IMR-90 (cell line): ENCODE measurements at regions not wholly inside any gene's neighbourhood (a gene's known extent, or its start where the extent isn't known, plus 50 kb on each side); places are given as distances from the start of the nearest gene placed in this dataset.

Experiments used
- ATAC-seq: fragments of 200-7000 bp; cut with Tn5 transposase; 2 replicates; pipeline ENCODE4 v1.9.1; 2020; ENCODE audit warnings: low read depth, mild to moderate bottlenecking, moderate library complexity
- BruUV-seq: library from RNA; stranded (reverse); fragments of 400-500 nt; replicated peaks from 2 replicates; lab custom pipeline; 2021; lab: Mats Ljungman, UMichigan
- CTCF ChIA-PET: fragments of 300-600 bp; formaldehyde crosslinking; extraction: SDS; loops from one replicate; lab custom pipeline; 2021; ENCODE audit warnings: antibody characterized with exemption; lab: Yijun Ruan, JAX
- POLR2A ChIA-PET: fragments of 300-600 bp; sonication (Branson Sonifier 250); formaldehyde crosslinking; loops from one replicate; lab custom pipeline; 2022; ENCODE audit warnings: antibody characterized with exemption; ENCODE audit not compliant: unreplicated experiment; lab: Charles Lee
- DNase-seq: peaks from one replicate; pipeline ENCODE4 v3.0.0; 2013
- H2AFZ ChIP-seq: replicated peaks from 2 replicates; pipeline ENCODE3; 2013; ENCODE audit warnings: low read length, mild to moderate bottlenecking; ENCODE audit not compliant: poor library complexity
- H2AK5ac ChIP-seq: 2 replicates; pipeline ENCODE4 v1.6.1; 2013; ENCODE audit warnings: low read depth, low read length, inconsistent platforms
- H2AK9ac ChIP-seq: replicated peaks from 2 replicates; pipeline ENCODE3; 2013; ENCODE audit warnings: mild to moderate bottlenecking, low read depth, low read length, moderate library complexity; ENCODE audit not compliant: poor library complexity
- H2BK120ac ChIP-seq: 2 replicates; pipeline ENCODE4 v1.6.1; 2013; ENCODE audit warnings: low read depth, low read length, inconsistent platforms
- H2BK15ac ChIP-seq: 3 replicates; pipeline ENCODE4 v1.6.1; 2013; ENCODE audit warnings: low read depth, low read length, inconsistent platforms
- H2BK20ac ChIP-seq: 2 replicates; pipeline ENCODE4 v1.6.1; 2013; ENCODE audit warnings: low read depth, mild to moderate bottlenecking, inconsistent platforms, low read length, moderate library complexity
- H2BK5ac ChIP-seq: 2 replicates; pipeline ENCODE4 v1.6.1; 2013; ENCODE audit warnings: mild to moderate bottlenecking, low read depth, low read length, inconsistent platforms; ENCODE audit not compliant: poor library complexity, severe bottlenecking
- H3K14ac ChIP-seq: replicated peaks from 2 replicates; pipeline ENCODE4 v1.6.1; 2013; ENCODE audit warnings: low read depth, low read length, inconsistent platforms
- H3K18ac ChIP-seq: 2 replicates; pipeline ENCODE4 v1.6.1; 2013; ENCODE audit warnings: low read depth, low read length, control low read depth
- H3K23ac ChIP-seq: 2 replicates; pipeline ENCODE4 v1.6.1; 2013; ENCODE audit warnings: low read depth, low read length, inconsistent platforms
- H3K27ac ChIP-seq: 2 replicates; pipeline ENCODE4 v1.5.1; 2013; ENCODE audit warnings: mild to moderate bottlenecking, control low read depth, low read length; ENCODE audit not compliant: insufficient read depth
- H3K27me3 ChIP-seq: 2 replicates; pipeline ENCODE4 v1.6.1; 2013; ENCODE audit warnings: low read length; ENCODE audit not compliant: control insufficient read depth, insufficient read depth
- H3K36me3 ChIP-seq: 2 replicates; pipeline ENCODE4 v1.6.1; 2013; ENCODE audit warnings: low read length, mixed read lengths; ENCODE audit not compliant: control insufficient read depth, insufficient read depth
- H3K4ac ChIP-seq: 2 replicates; pipeline ENCODE4 v1.6.1; 2013; ENCODE audit warnings: low read depth, low read length, inconsistent platforms
- H3K4me1 ChIP-seq: 2 replicates; pipeline ENCODE4 v1.6.1; 2013; ENCODE audit warnings: low read length, mixed read lengths; ENCODE audit not compliant: control insufficient read depth, insufficient read depth
- H3K4me2 ChIP-seq: 2 replicates; pipeline ENCODE4 v1.6.1; 2013; ENCODE audit warnings: low read depth, mild to moderate bottlenecking, control low read depth, low read length, moderate library complexity
- H3K4me3 ChIP-seq: 2 replicates; pipeline ENCODE4 v1.5.1; 2013; ENCODE audit warnings: low read depth, mild to moderate bottlenecking, control low read depth, low read length, moderate library complexity; ENCODE audit not compliant: insufficient read depth
- H3K56ac ChIP-seq: 2 replicates; pipeline ENCODE4 v1.6.1; 2013; ENCODE audit warnings: low read length, inconsistent platforms; ENCODE audit not compliant: insufficient read depth; ENCODE audit errors: extremely low read depth
- H3K79me1 ChIP-seq, 2 experiments: 2 replicates each; pipeline ENCODE4 v1.6.1; 2013; ENCODE audit warnings: low read length in 2 of 2, inconsistent platforms in 1 of 2, low read depth in 1 of 2
- H3K9ac ChIP-seq: 2 replicates; pipeline ENCODE4 v1.6.1; 2013; ENCODE audit warnings: low read depth, low read length, control low read depth
- H3K9me1 ChIP-seq: 2 replicates; pipeline ENCODE4 v1.6.1; 2013; ENCODE audit warnings: low read length, inconsistent platforms; ENCODE audit not compliant: insufficient read depth
- H3K9me3 ChIP-seq: 2 replicates; pipeline ENCODE4 v1.6.1; 2013; ENCODE audit warnings: low read length; ENCODE audit not compliant: control insufficient read depth, insufficient read depth
- H4K20me1 ChIP-seq: 2 replicates; pipeline ENCODE4 v1.6.1; 2013; ENCODE audit warnings: low read length, inconsistent platforms; ENCODE audit not compliant: insufficient read depth
- H4K5ac ChIP-seq: 2 replicates; pipeline ENCODE4 v1.6.1; 2013; ENCODE audit warnings: mild to moderate bottlenecking, low read depth, low read length, control low read depth
- H4K8ac ChIP-seq, 2 experiments: 2 replicates each; pipeline ENCODE4 v1.6.1; 2013; ENCODE audit warnings: low read depth in 2 of 2, low read length in 2 of 2, control low read depth in 1 of 2, inconsistent platforms in 1 of 2
- H4K91ac ChIP-seq: 2 replicates; pipeline ENCODE4 v1.6.1; 2013; ENCODE audit warnings: low read depth, low read length, inconsistent platforms; ENCODE audit not compliant: insufficient read depth
- CEBPB ChIP-seq: IDR thresholded peaks from 2 replicates; pipeline ENCODE4 v1.6.1; 2012; ENCODE audit warnings: low read depth, low read length, improper control_type of control experiment
- CHD1 ChIP-seq: IDR thresholded peaks from 2 replicates; pipeline ENCODE4 v1.6.1; 2012; ENCODE audit warnings: low read depth, low read length, improper control_type of control experiment
- MAFK ChIP-seq: IDR thresholded peaks from 2 replicates; pipeline ENCODE4 v1.6.1; 2012; ENCODE audit warnings: low read depth, low read length, improper control_type of control experiment
- MXI1 ChIP-seq: IDR thresholded peaks from 2 replicates; pipeline ENCODE4 v1.6.1; 2012; ENCODE audit warnings: low read depth, mild to moderate bottlenecking, low read length, moderate library complexity, borderline replicate concordance
- NFE2L2 ChIP-seq: fragments of 150-350 bp; IDR thresholded peaks from 2 replicates; pipeline ENCODE4 v1.6.1; 2016; ENCODE audit warnings: low read depth, mild to moderate bottlenecking, low read length
- RCOR1 ChIP-seq: IDR thresholded peaks from 2 replicates; pipeline ENCODE4 v1.6.1; 2012; ENCODE audit warnings: mild to moderate bottlenecking, low read length, improper control_type of control experiment; ENCODE audit not compliant: insufficient replicate concordance
- SMC3 ChIP-seq: fragments of 150-350 bp; IDR thresholded peaks from 2 replicates; pipeline ENCODE4 v1.6.1; 2016; ENCODE audit warnings: low read depth, mild to moderate bottlenecking, antibody characterized with exemption, low read length, moderate library complexity
- WGBS, 2 experiments: methylation state at CpG; one replicate each; pipeline versions ENCODE4 v1.1.5 to v1.1.7; 2013; ENCODE audit warnings: missing lambda C conversion rate in 2 of 2; ENCODE audit not compliant: insufficient read length in 1 of 2; ENCODE audit errors: extremely low coverage in 2 of 2; 5-methylcytosine and 5-hydroxymethylcytosine counted together
- dilution Hi-C: fragments of 300-500 bp; cut with HindIII; formaldehyde crosslinking; loops from one replicate; pipeline ENCODE4 v1.14.3; 2018; ENCODE audit warnings: low sequenced_read_pairs; ENCODE audit not compliant: unreplicated experiment
- in situ Hi-C: fragments of 300-500 bp; cut with MboI; formaldehyde crosslinking; loops from 3 replicates; pipeline ENCODE4 v1.14.3; 2019; ENCODE audit warnings: low sequenced_read_pairs, inconsistent platforms, mixed read lengths
- intact Hi-C: fragments of 100-400 bp; cut with micrococcal nuclease; formaldehyde crosslinking; loops from 2 replicates; pipeline ENCODE4 v1.10.0; 2022
- TF ChIP-seq, protein P1 (sequence below): fragments of 150-350 bp; IDR thresholded peaks from 2 replicates; pipeline ENCODE4 v1.6.1; 2016; ENCODE audit warnings: low read depth, mild to moderate bottlenecking, low read length, moderate library complexity, borderline replicate concordance

- Histone ChIP-seq H3K4me1 (no peaks in the 10 kb centered on the region; the same call in 1 of the 2 replicates), H3K9me3 (no peaks in the 10 kb centered on the region), H3K56ac (no peak overlapping the region), H2BK5ac (no peak overlapping the region), H4K5ac (no peak overlapping the region), H2AK5ac (no peak overlapping the region), H2BK20ac (no peak overlapping the region), H2AFZ (no peak overlapping the region), H2AK9ac (no peak overlapping the region), H4K8ac (no peak overlapping the region), H3K27me3 (peaks cover 74% of the 10 kb centered on the region), H3K27ac (no peak overlapping the region), H3K9ac (no peak overlapping the region), H3K79me1 (no peaks in the 10 kb centered on the region), H2BK15ac (no peak overlapping the region), H4K91ac (no peak overlapping the region), H3K23ac (no peak overlapping the region), H3K14ac (no peak overlapping the region), H4K20me1 (no peaks in the 10 kb centered on the region), H3K18ac (no peak overlapping the region), H3K9me1 (no peaks in the 10 kb centered on the region), H3K4ac (no peak overlapping the region), H3K4me3 (no peak overlapping the region), H3K4me2 (no peak overlapping the region), H2BK120ac (no peak overlapping the region), H3K36me3 (no peaks in the 10 kb centered on the region)
- BruUV-seq = no TSS peak
- intact Hi-C loops = no loop called here
- dilution Hi-C loops = no loop called here
- POLR2A ChIA-PET = no interaction called here
- DNase-seq = no peak
- no CpG with 5 or more reads among the region's 28 CpGs for WGBS, 2 experiments
- ATAC-seq = no peak
- CTCF ChIA-PET = no interaction called here
- in situ Hi-C loops = no loop called here
- TF ChIP-seq MAFK (no peak), MXI1 (no peak), RCOR1 (no peak), CEBPB (no peak), SMC3 (no peak), CHD1 (no peak), NFE2L2 (no peak)
- TF ChIP-seq, protein P1, sequence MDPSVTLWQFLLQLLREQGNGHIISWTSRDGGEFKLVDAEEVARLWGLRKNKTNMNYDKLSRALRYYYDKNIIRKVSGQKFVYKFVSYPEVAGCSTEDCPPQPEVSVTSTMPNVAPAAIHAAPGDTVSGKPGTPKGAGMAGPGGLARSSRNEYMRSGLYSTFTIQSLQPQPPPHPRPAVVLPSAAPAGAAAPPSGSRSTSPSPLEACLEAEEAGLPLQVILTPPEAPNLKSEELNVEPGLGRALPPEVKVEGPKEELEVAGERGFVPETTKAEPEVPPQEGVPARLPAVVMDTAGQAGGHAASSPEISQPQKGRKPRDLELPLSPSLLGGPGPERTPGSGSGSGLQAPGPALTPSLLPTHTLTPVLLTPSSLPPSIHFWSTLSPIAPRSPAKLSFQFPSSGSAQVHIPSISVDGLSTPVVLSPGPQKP = no peak
These were observed 61.3 kb downstream of the UNCX start for GRCh38 chr7:1293950-1294411.
